ENCODE measurements at regions not wholly inside any gene's neighbourhood (a gene's known extent, or its start where the extent isn't known, plus 50 kb on each side); places are given as distances from the start of the nearest gene placed in this dataset.
"Not testable (repeated sequence)": the region's sequence is repeated elsewhere in the genome, so short reads cannot be mapped to it uniquely, and the experiment has no call there.

GRCh38 chr3:116519101-116519500, 73.8 kb upstream of the LSAMP start:
- not testable (repeated sequence) for TF ChIP-seq CTCF (optimal IDR thresholded peaks at IDR 0.05 in 1 of 3, IDR thresholded peaks at IDR 0.05 in 1 of 3, conservative IDR thresholded peaks at IDR 0.05 in 1 of 3; ENCODE audit: extremely low read depth in 1 of 3, insufficient read depth in 2 of 3, low read length in 3 of 3); EZH2 (IDR thresholded peaks at IDR 0.05; ENCODE audit: low read length)
